ENCODE measurements at regions not wholly inside any gene's neighbourhood (a gene's known extent, or its start where the extent isn't known, plus 50 kb on each side); places are given as distances from the start of the nearest gene placed in this dataset.

- Histone ChIP-seq H3K27me3 (ENCODE audit: control insufficient read depth in 1 of 2, insufficient read depth in 2 of 2, low read length in 1 of 2) (no peaks in the 10 kb centered on the region), H3K4me3 (ENCODE audit: low read length in 2 of 2) (no peak overlapping the region), H3K4me1 (ENCODE audit: control insufficient read depth in 1 of 2, insufficient read depth in 2 of 2, low read length in 2 of 2) (no peaks in the 10 kb centered on the region), H3K27ac (ENCODE audit: low read depth in 1 of 2, low read length in 2 of 2) (no peak overlapping the region), H3K9me3 (ENCODE audit: control insufficient read depth, low read length) (no peaks in the 10 kb centered on the region), H3K36me3 (ENCODE audit: control insufficient read depth in 1 of 2, insufficient read depth in 2 of 2, low read length in 1 of 2) (no peaks in the 10 kb centered on the region)
- intact Hi-C loops (cut with DNase I), result no loop called here
- ATAC-seq (ENCODE audit: low FRiP score) (no peak), DNase-seq (no peak)
- 97 to 100% methylated on average over 1 of the region's 1 CpG for WGBS, 2 donors
These were observed 197.3 kb downstream of the TMTC3 start for GRCh38 chr12:88339254-88339949.

GRCh38 chr12:88339966-88340365 lies 197.9 kb downstream of the TMTC3 start:
- WGBS, 2 donors, result 43 to 45% methylated on average over 1 of the region's 1 CpG
- H3K4me3 ChIP-seq (ENCODE audit: low read length in 2 of 2), result no peak overlapping the region
- ATAC-seq (ENCODE audit: low FRiP score) (no peak), DNase-seq (no peak)
- no peaks in the 10 kb centered on the region for H3K27me3 ChIP-seq (ENCODE audit: control insufficient read depth in 1 of 2, insufficient read depth in 2 of 2, low read length in 1 of 2)
- no peaks in the 10 kb centered on the region for H3K4me1 ChIP-seq (ENCODE audit: control insufficient read depth in 1 of 2, insufficient read depth in 2 of 2, low read length in 2 of 2)
- H3K36me3 ChIP-seq (ENCODE audit: control insufficient read depth in 1 of 2, insufficient read depth in 2 of 2, low read length in 1 of 2), result no peaks in the 10 kb centered on the region
- no peaks in the 10 kb centered on the region for H3K9me3 ChIP-seq (ENCODE audit: control insufficient read depth, low read length)
- intact Hi-C loops (cut with DNase I), result no loop called here
- H3K27ac ChIP-seq (ENCODE audit: low read depth in 1 of 2, low read length in 2 of 2), result no peak overlapping the region

- Histone ChIP-seq H3K4me1 (ENCODE audit: control insufficient read depth in 1 of 2, insufficient read depth in 2 of 2, low read length in 2 of 2) (no peaks in the 10 kb centered on the region), H3K27ac (ENCODE audit: low read depth in 1 of 2, low read length in 2 of 2) (no peak overlapping the region), H3K27me3 (ENCODE audit: control insufficient read depth in 1 of 2, insufficient read depth in 2 of 2, low read length in 1 of 2) (no peaks in the 10 kb centered on the region), H3K36me3 (ENCODE audit: control insufficient read depth in 1 of 2, insufficient read depth in 2 of 2, low read length in 1 of 2) (no peaks in the 10 kb centered on the region), H3K4me3 (ENCODE audit: low read length in 2 of 2) (no peak overlapping the region), H3K9me3 (ENCODE audit: control insufficient read depth, low read length) (no peaks in the 10 kb centered on the region)
- intact Hi-C loops (cut with DNase I), result no loop called here
- ATAC-seq (ENCODE audit: low FRiP score) (no peak), DNase-seq (no peak)
These were observed 200.2 kb downstream of the TMTC3 start for GRCh38 chr12:88342251-88342806.

GRCh38 chr12:88351146-88351545 lies 209.0 kb downstream of the TMTC3 start:
- Histone ChIP-seq H3K27ac (ENCODE audit: low read depth in 1 of 2, low read length in 2 of 2) (no peak overlapping the region), H3K4me1 (ENCODE audit: control insufficient read depth in 1 of 2, insufficient read depth in 2 of 2, low read length in 2 of 2) (no peaks in the 10 kb centered on the region), H3K9me3 (ENCODE audit: control insufficient read depth, low read length) (no peaks in the 10 kb centered on the region), H3K36me3 (ENCODE audit: control insufficient read depth in 1 of 2, insufficient read depth in 2 of 2, low read length in 1 of 2) (no peaks in the 10 kb centered on the region), H3K4me3 (ENCODE audit: low read length in 2 of 2) (no peak overlapping the region), H3K27me3 (ENCODE audit: control insufficient read depth in 1 of 2, insufficient read depth in 2 of 2, low read length in 1 of 2) (no peaks in the 10 kb centered on the region)
- no peak for ATAC-seq (ENCODE audit: low FRiP score)
- intact Hi-C loops (cut with DNase I), result no loop called here
- no peak for DNase-seq

- WGBS, 2 donors, result 79 to 80% methylated on average over 4 of the region's 4 CpGs
- no peak for DNase-seq
These were observed 212.6 kb downstream of the TMTC3 start for GRCh38 chr12:88354691-88355090.

GRCh38 chr12:88360343-88360742 lies 218.2 kb downstream of the TMTC3 start:
- H3K36me3 ChIP-seq (ENCODE audit: control insufficient read depth in 1 of 2, insufficient read depth in 2 of 2, low read length in 1 of 2), result no peaks in the 10 kb centered on the region
- intact Hi-C loops (cut with DNase I), result no loop called here

More at GRCh38 chr12:88354691-88355090, 212.6 kb downstream of the TMTC3 start:
- H3K27ac ChIP-seq (ENCODE audit: low read depth in 1 of 2, low read length in 2 of 2), result no peak overlapping the region
- no peak for ATAC-seq (ENCODE audit: low FRiP score)
- H3K9me3 ChIP-seq (ENCODE audit: control insufficient read depth, low read length), result no peaks in the 10 kb centered on the region
- no peaks in the 10 kb centered on the region for H3K4me1 ChIP-seq (ENCODE audit: control insufficient read depth in 1 of 2, insufficient read depth in 2 of 2, low read length in 2 of 2)
- H3K36me3 ChIP-seq (ENCODE audit: control insufficient read depth in 1 of 2, insufficient read depth in 2 of 2, low read length in 1 of 2), result no peaks in the 10 kb centered on the region
- no peaks in the 10 kb centered on the region for H3K27me3 ChIP-seq (ENCODE audit: control insufficient read depth in 1 of 2, insufficient read depth in 2 of 2, low read length in 1 of 2)
- intact Hi-C loops (cut with DNase I), result no loop called here
- H3K4me3 ChIP-seq (ENCODE audit: low read length in 2 of 2), result no peak overlapping the region

GRCh38 chr12:88361493-88361892 lies 218.8 kb downstream of the KITLG start:
- ATAC-seq (ENCODE audit: low FRiP score) (no peak), DNase-seq (no peak)
- no peaks in the 10 kb centered on the region for H3K27me3 ChIP-seq (ENCODE audit: control insufficient read depth in 1 of 2, insufficient read depth in 2 of 2, low read length in 1 of 2)
- no peaks in the 10 kb centered on the region for H3K36me3 ChIP-seq (ENCODE audit: control insufficient read depth in 1 of 2, insufficient read depth in 2 of 2, low read length in 1 of 2)
- H3K4me1 ChIP-seq (ENCODE audit: control insufficient read depth in 1 of 2, insufficient read depth in 2 of 2, low read length in 2 of 2), result peaks cover 0 to 1% of the 10 kb centered on the region in 2 donors
- H3K4me3 ChIP-seq (ENCODE audit: low read length in 2 of 2), result no peak overlapping the region
- H3K9me3 ChIP-seq (ENCODE audit: control insufficient read depth, low read length), result no peaks in the 10 kb centered on the region
- intact Hi-C loops (cut with DNase I), result no loop called here
- H3K27ac ChIP-seq (ENCODE audit: low read depth in 1 of 2, low read length in 2 of 2), result no peak overlapping the region

More at GRCh38 chr12:88360343-88360742, 218.2 kb downstream of the TMTC3 start:
- H3K4me1 ChIP-seq (ENCODE audit: control insufficient read depth in 1 of 2, insufficient read depth in 2 of 2, low read length in 2 of 2), result no peaks in the 10 kb centered on the region
- no peak for DNase-seq
- no peaks in the 10 kb centered on the region for H3K9me3 ChIP-seq (ENCODE audit: control insufficient read depth, low read length)
- no peak overlapping the region for H3K27ac ChIP-seq (ENCODE audit: low read depth in 1 of 2, low read length in 2 of 2)
- H3K4me3 ChIP-seq (ENCODE audit: low read length in 2 of 2), result no peak overlapping the region
- H3K27me3 ChIP-seq (ENCODE audit: control insufficient read depth in 1 of 2, insufficient read depth in 2 of 2, low read length in 1 of 2), result no peaks in the 10 kb centered on the region
- no peak for ATAC-seq (ENCODE audit: low FRiP score)
- WGBS, 2 donors, result 20 to 30% methylated on average over 1 of the region's 1 CpG

GRCh38 chr12:88362439-88362838 lies 217.8 kb downstream of the KITLG start:
- no peaks in the 10 kb centered on the region for H3K27me3 ChIP-seq (ENCODE audit: control insufficient read depth in 1 of 2, insufficient read depth in 2 of 2, low read length in 1 of 2)
- DNase-seq (no peak), ATAC-seq (ENCODE audit: low FRiP score) (no peak)
- H3K4me1 ChIP-seq (ENCODE audit: control insufficient read depth in 1 of 2, insufficient read depth in 2 of 2, low read length in 2 of 2), result peaks cover 0 to 1% of the 10 kb centered on the region in 2 donors
- no peaks in the 10 kb centered on the region for H3K9me3 ChIP-seq (ENCODE audit: control insufficient read depth, low read length)
- WGBS, 2 donors, result 12 to 32% methylated on average over 2 of the region's 2 CpGs
- H3K4me3 ChIP-seq (ENCODE audit: low read length in 2 of 2), result no peak overlapping the region
- H3K27ac ChIP-seq (ENCODE audit: low read depth in 1 of 2, low read length in 2 of 2), result no peak overlapping the region
- no peaks in the 10 kb centered on the region for H3K36me3 ChIP-seq (ENCODE audit: control insufficient read depth in 1 of 2, insufficient read depth in 2 of 2, low read length in 1 of 2)
- intact Hi-C loops (cut with DNase I), result no loop called here

GRCh38 chr12:88365403-88365802 lies 214.9 kb downstream of the KITLG start:
- no peak overlapping the region for H3K4me3 ChIP-seq (ENCODE audit: low read length in 2 of 2)
- peaks cover 0 to 1% of the 10 kb centered on the region in 2 donors for H3K4me1 ChIP-seq (ENCODE audit: control insufficient read depth in 1 of 2, insufficient read depth in 2 of 2, low read length in 2 of 2)
- H3K27ac ChIP-seq (ENCODE audit: low read depth in 1 of 2, low read length in 2 of 2), result no peak overlapping the region
- ATAC-seq (ENCODE audit: low FRiP score) (no peak), DNase-seq (no peak)
- H3K36me3 ChIP-seq (ENCODE audit: control insufficient read depth in 1 of 2, insufficient read depth in 2 of 2, low read length in 1 of 2), result no peaks in the 10 kb centered on the region
- intact Hi-C loops (cut with DNase I), result no loop called here
- no peaks in the 10 kb centered on the region for H3K27me3 ChIP-seq (ENCODE audit: control insufficient read depth in 1 of 2, insufficient read depth in 2 of 2, low read length in 1 of 2)
- H3K9me3 ChIP-seq (ENCODE audit: control insufficient read depth, low read length), result no peaks in the 10 kb centered on the region
- 16 to 17% methylated on average over 3 of the region's 3 CpGs for WGBS, 2 donors
